Esophagus muscularis mucosa (tissue), 4 donors: ENCODE measurements at regions not wholly inside any gene's neighbourhood (a gene's known extent, or its start where the extent isn't known, plus 50 kb on each side); places are given as distances from the start of the nearest gene placed in this dataset.

Source experiments
- DNase-seq: peaks from one replicate; pipeline ENCODE4 v3.0.0-alpha.2; 2017; ENCODE audit errors: extremely low spot score
- H3K27ac ChIP-seq, 4 donors: fragments of 200-600 bp; sonication (generic); replicated peaks in 1 of 4; 1 replicate in 3 of 4; 2 replicates in 1 of 4; pipeline ENCODE4 v1.5.1; 2016 to 2019; ENCODE audit warnings: mild to moderate bottlenecking in 1 of 4
- H3K27me3 ChIP-seq, 4 donors: fragments of 200-600 bp; sonication (generic); one replicate each; pipeline versions ENCODE4 v1.5.1 to v1.6.0; 2016 to 2019
- H3K36me3 ChIP-seq, 4 donors: fragments of 200-600 bp; sonication (generic); one replicate each; pipeline ENCODE4 v1.5.1; 2016 to 2019
- H3K4me1 ChIP-seq, 4 donors: fragments of 200-600 bp; sonication (generic); one replicate each; pipeline ENCODE4 v1.5.1; 2016 to 2019
- H3K4me3 ChIP-seq, 4 donors: fragments of 200-600 bp; sonication (generic); 1 replicate in 2 of 4; 2 replicates in 2 of 4; pipeline ENCODE4 v1.5.1; 2016 to 2019; ENCODE audit warnings: mild to moderate bottlenecking in 4 of 4, moderate library complexity in 1 of 4
- H3K9me3 ChIP-seq, 4 donors: fragments of 200-600 bp; sonication (generic); 1 replicate in 3 of 4; 2 replicates in 1 of 4; pipeline ENCODE4 v1.5.1; 2016 to 2019
- EP300 ChIP-seq: sonication (generic); formaldehyde crosslinking; IDR thresholded peaks from one replicate; pipeline ENCODE4 v1.6.1; 2017; ENCODE audit warnings: antibody characterized with exemption
- POLR2A ChIP-seq: fragments of 450-650 bp; IDR thresholded peaks from one replicate; pipeline ENCODE4 v1.6.1; 2017; ENCODE audit warnings: antibody characterized with exemption, moderate library complexity, mild to moderate bottlenecking, low read depth
- POLR2AphosphoS5 ChIP-seq, 2 donors: sonication (generic); formaldehyde crosslinking; IDR thresholded peaks; one replicate each; pipeline ENCODE4 v1.6.1; 2017; ENCODE audit warnings: antibody characterized with exemption in 2 of 2
- WGBS: methylation state at CpG from one replicate; pipeline ENCODE4 v1.1.5; 2018; 5-methylcytosine and 5-hydroxymethylcytosine counted together
- intact Hi-C: fragments of 100-400 bp; cut with DNase I; formaldehyde crosslinking; loops from one replicate; pipeline ENCODE4 v1.15.1; 2023
- TF ChIP-seq, protein P1 (sequence below), 3 experiments: fragments of 200-600 bp in 2 of 3; fragments of 450-650 bp in 1 of 3; sonication (generic) in 2 of 3; IDR thresholded peaks; one replicate each; pipeline ENCODE4 v1.5.1; 2017 to 2019; ENCODE audit warnings: antibody characterized with exemption in 3 of 3, mild to moderate bottlenecking in 2 of 3, moderate library complexity in 1 of 3

DNA sequence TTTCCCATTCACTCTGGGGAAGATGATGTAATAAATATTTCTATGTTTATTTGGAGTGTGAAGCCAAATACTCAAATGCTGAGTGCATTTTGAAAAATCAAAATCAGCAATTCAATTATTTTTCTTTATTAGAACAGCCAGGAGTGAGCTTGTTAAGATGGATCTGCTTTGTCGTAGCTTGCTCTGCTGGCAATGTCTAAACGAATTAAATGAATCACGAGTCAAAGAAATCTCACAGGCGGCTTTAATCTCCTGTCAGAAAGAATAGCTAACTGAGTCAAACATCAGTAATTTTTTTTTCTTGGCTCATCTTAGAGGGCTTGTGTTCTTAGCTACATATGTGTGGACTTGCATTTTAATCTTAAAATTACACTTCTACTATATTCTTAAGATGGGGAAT, 100.2 kb upstream of the HMGN3 start:
- TF ChIP-seq EP300 (no peak), POLR2AphosphoS5 (IDR thresholded peaks at IDR 0.05) (no peak), POLR2A (no peak)
- TF ChIP-seq, protein P1, sequence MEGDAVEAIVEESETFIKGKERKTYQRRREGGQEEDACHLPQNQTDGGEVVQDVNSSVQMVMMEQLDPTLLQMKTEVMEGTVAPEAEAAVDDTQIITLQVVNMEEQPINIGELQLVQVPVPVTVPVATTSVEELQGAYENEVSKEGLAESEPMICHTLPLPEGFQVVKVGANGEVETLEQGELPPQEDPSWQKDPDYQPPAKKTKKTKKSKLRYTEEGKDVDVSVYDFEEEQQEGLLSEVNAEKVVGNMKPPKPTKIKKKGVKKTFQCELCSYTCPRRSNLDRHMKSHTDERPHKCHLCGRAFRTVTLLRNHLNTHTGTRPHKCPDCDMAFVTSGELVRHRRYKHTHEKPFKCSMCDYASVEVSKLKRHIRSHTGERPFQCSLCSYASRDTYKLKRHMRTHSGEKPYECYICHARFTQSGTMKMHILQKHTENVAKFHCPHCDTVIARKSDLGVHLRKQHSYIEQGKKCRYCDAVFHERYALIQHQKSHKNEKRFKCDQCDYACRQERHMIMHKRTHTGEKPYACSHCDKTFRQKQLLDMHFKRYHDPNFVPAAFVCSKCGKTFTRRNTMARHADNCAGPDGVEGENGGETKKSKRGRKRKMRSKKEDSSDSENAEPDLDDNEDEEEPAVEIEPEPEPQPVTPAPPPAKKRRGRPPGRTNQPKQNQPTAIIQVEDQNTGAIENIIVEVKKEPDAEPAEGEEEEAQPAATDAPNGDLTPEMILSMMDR (IDR thresholded peaks at IDR 0.05) = no peak
- Histone ChIP-seq H3K36me3 (no peaks in the 10 kb centered on the region), H3K9me3 (no peaks in the 10 kb centered on the region), H3K27me3 (no peaks in the 10 kb centered on the region), H3K4me3 (no peak overlapping the region), H3K27ac (no peak overlapping the region), H3K4me1 (peaks cover 0 to 18% (median 12%) of the 10 kb centered on the region in 4 donors)
- 20% methylated on average over 4 of the region's 4 CpGs for whole genome bisulfite sequencing
- no peak for DNase-seq
- intact Hi-C loops = no loop called here

DNA sequence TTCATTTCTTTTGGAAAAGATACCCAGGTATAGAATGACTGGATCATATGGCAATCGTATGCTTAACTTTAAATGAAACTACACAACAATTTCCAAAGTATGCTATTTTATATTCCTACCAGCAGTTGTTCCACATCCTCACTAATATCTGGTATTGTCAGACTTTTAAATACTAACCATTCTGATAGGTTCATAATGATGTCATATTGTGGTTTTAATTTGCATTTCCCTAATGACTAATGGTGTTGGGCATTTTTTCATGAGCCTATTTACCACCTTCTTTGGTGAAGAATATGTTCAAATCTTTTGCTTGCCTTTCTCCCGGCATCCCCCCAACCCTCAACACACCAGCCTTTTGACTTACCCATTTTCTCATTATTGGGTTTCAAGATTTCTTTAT, 96.2 kb upstream of the HMGN3 start:
- no peak overlapping the region for H3K27ac ChIP-seq
- no peak for DNase-seq
- intact Hi-C loops = no loop called here
- H3K36me3 ChIP-seq = no peaks in the 10 kb centered on the region
- H3K4me3 ChIP-seq = no peak overlapping the region
- WGBS = 87% methylated on average over 2 of the region's 2 CpGs
- peaks cover 0 to 18% (median 12%) of the 10 kb centered on the region in 4 donors for H3K4me1 ChIP-seq
- H3K27me3 ChIP-seq = no peaks in the 10 kb centered on the region
- TF ChIP-seq POLR2A = no peak
- no peak for TF ChIP-seq POLR2AphosphoS5 (IDR thresholded peaks at IDR 0.05)
- TF ChIP-seq, protein P1 (IDR thresholded peaks at IDR 0.05) = no peak
- no peak for TF ChIP-seq EP300
- H3K9me3 ChIP-seq = no peaks in the 10 kb centered on the region

DNA sequence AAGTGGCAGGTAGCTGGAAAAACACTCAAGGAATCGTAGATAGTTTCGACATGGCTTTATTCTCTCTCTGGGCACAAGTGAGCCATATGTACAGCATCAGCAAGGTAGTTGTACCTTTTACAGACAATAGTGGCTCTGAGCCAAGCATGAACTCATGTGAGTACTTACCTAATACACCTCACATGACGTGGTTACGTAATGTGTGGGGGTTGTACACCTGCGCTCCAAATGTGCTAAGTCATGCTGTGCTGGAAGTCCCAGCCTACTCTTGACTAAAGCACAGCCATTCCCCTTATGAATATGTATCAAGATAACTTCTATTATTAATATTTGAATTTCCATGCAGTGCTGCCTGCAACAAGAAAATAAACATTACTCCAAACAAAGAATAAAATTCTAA, 78.8 kb upstream of the HMGN3 start:
- H3K4me3 ChIP-seq = no peak overlapping the region
- WGBS = 94% methylated on average over 3 of the region's 5 CpGs
- no peaks in the 10 kb centered on the region for H3K36me3 ChIP-seq
- H3K9me3 ChIP-seq = no peaks in the 10 kb centered on the region
- intact Hi-C loops = no loop called here
- no peaks in the 10 kb centered on the region for H3K27me3 ChIP-seq
- no peaks in the 10 kb centered on the region for H3K4me1 ChIP-seq
- DNase-seq = no peak
- TF ChIP-seq, protein P1 (IDR thresholded peaks at IDR 0.05) = no peak
- TF ChIP-seq POLR2A (no peak), EP300 (no peak), POLR2AphosphoS5 (IDR thresholded peaks at IDR 0.05) (no peak)
- H3K27ac ChIP-seq = no peak overlapping the region

DNA sequence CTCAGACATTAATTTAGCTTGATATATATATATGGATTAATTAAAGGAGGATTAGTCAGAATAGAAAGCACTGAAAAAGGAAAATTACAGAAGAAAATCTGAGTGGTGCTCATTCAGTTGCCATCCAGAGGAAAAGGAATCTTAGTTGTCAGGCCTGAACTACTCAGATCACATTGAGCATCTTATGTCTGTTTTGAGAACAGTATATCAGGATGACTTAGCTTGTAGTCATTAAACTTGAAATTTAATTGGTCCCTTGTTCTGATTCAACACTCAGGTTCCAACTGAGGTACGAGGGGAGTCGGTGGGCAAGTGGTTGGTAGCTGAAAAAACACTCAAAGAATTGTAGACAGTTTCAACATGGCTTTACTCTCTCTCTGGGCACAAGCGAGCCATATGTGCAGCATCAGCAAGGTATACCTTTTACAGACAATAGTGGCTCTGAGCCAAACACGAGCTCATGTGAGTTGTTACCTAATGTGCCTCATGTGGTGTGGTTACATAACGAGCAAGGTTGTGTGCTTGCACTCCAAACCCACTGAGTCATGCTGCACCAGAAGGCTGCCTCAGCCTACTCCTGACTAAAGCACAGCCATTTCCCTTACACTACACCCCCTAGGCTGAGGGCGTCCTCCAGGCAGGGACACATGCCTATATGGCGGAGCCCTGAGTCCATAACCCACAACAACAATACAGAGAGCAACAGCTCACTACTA, 73.0 kb upstream of the HMGN3 start:
- H3K4me3 ChIP-seq = no peak overlapping the region
- DNase-seq = no peak
- H3K36me3 ChIP-seq = no peaks in the 10 kb centered on the region
- 91% methylated on average over 7 of the region's 7 CpGs for WGBS
- TF ChIP-seq POLR2AphosphoS5 (IDR thresholded peaks at IDR 0.05) (no peak), EP300 (no peak), POLR2A (no peak)
- TF ChIP-seq, protein P1 (IDR thresholded peaks at IDR 0.05) = no peak
- no peaks in the 10 kb centered on the region for H3K27me3 ChIP-seq
- no peaks in the 10 kb centered on the region for H3K9me3 ChIP-seq
- intact Hi-C loops = no loop called here
- no peaks in the 10 kb centered on the region for H3K4me1 ChIP-seq
- no peak overlapping the region for H3K27ac ChIP-seq

DNA sequence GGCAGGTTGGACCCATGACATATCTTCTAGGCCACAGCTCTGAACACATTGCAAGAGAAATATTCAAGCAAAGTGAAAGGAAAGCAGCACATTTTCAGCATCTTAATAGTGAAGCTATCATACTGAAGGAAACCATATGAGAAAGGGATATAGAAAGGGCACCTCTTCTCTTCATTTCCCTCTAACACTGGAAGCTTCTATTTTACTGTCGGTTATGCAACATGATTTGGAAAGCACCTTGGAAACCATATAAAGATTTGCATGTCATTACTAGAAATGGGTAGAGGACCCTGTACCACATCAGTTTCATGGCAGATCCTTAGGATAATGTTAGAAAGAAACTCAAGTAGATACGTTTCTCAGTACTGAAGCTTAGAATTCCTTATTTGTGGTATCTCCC, 70.5 kb upstream of the HMGN3 start:
- intact Hi-C loops = no loop called here
- H3K4me3 ChIP-seq = no peak overlapping the region
- no peaks in the 10 kb centered on the region for H3K4me1 ChIP-seq
- TF ChIP-seq, protein P1 (IDR thresholded peaks at IDR 0.05) = no peak
- TF ChIP-seq EP300 (no peak), POLR2A (no peak), POLR2AphosphoS5 (IDR thresholded peaks at IDR 0.05) (no peak)
- WGBS = 81% methylated on average over 2 of the region's 2 CpGs
- no peaks in the 10 kb centered on the region for H3K36me3 ChIP-seq
- no peaks in the 10 kb centered on the region for H3K9me3 ChIP-seq
- H3K27me3 ChIP-seq = no peaks in the 10 kb centered on the region
- no peak for DNase-seq
- no peak overlapping the region for H3K27ac ChIP-seq
